GM18858 (cell line): ENCODE measurements at regions not wholly inside any gene's neighbourhood (a gene's known extent, or its start where the extent isn't known, plus 50 kb on each side); places are given as distances from the start of the nearest gene placed in this dataset.

Experiments
- ATAC-seq: cut with Tn5 transposase; IDR thresholded peaks from one replicate; pipeline ENCODE4 v1.9.1; 2021; ENCODE audit not compliant: unreplicated experiment

DNA sequence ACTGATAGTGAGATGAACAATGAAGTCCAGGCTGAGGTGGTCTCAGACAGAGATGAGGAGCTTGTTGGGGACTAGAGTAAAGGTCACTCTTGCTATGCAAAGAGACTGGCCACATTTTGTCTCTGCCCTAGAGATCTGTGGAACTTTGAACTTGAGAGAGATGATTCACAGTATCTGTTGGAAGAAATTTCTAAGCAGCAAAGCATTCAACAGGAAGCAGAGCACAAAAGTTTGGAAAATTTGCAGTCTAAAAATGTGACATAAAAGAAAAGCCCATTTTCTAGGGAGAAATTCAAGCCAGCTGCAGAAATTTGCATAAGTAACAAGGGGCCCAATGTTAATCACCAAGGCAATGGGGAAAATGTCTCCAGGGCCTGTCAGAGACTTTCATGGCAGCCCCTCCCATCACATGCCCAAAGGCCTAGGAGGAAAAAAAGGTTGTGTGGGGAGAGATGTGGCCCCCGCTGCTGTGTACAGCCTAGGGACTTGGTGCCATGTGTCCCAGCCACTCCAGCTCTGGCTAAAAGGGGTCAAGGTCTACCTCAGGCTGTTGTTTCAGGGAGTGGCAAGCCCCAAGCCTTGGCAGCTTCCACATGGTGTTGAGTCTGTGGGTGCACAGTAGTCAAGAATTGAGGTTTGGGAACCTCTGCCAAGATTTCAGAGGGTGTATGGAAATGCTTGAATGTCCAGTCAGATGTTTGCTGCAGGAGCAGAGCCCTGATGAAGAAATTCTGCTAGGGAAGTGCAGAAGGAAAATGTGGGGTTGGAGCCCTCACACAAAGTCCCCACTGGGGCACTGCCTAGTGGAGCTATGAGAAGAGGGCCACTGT lies 262.8 kb downstream of the DKK2 start:
- no peak for ATAC-seq

DNA sequence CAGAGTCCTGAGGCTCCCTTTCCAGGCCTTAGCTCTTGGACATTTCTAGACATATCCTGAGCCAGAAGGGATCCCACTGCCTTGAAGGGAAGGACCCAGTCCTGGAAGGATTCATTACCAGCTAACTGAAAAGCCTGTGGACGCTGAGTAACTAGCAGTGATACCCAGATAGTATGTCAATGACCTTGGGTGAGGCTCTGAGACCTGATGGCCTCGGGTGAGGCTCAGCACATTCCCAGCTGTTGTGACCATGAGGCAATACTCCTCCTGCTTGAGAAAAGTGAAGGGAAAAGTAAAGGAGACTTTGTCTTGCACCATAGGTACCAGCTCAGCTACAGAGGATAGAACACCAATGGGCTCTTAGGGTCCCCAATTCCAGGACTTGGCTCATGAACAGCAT lies 268.1 kb downstream of the DKK2 start:
- no peak for ATAC-seq

DNA sequence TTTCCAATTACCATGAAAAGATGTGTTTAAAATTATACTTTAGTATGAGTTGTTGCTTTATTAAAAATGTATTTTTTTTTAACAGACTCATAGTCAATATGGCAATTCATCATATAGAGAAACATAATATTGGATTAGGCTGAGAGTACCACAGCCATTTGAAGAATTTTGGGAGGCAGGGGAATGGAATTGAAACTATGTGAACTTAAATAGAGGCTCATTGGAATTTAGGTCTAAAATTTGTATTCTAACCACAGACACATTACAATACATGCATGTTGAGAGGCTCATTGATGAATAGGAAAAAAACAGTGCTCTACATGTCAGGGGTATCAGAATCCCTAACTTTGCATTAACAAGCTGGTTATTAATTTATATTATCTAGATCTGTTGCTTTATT lies 269.6 kb downstream of the DKK2 start:
- ATAC-seq, result no peak

DNA sequence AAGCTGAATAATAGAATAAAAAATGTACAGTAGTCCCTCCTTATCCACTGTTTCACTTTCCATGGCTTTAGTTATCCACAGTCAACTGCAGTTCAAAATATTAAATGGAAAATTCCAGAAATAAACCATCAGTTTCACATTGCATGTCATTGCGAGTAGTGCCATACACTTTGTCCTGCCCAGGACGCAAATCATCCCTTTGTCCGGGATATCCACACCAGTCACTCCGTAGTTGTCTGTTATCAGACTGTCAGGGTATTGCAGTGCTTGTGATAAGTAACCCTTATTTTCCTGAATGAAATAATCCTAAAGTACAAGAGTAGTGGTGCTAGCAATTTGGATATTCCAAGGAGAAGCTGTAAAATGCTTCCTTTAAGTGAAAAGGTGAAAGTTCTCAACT lies 271.3 kb downstream of the DKK2 start:
- no peak for ATAC-seq

DNA sequence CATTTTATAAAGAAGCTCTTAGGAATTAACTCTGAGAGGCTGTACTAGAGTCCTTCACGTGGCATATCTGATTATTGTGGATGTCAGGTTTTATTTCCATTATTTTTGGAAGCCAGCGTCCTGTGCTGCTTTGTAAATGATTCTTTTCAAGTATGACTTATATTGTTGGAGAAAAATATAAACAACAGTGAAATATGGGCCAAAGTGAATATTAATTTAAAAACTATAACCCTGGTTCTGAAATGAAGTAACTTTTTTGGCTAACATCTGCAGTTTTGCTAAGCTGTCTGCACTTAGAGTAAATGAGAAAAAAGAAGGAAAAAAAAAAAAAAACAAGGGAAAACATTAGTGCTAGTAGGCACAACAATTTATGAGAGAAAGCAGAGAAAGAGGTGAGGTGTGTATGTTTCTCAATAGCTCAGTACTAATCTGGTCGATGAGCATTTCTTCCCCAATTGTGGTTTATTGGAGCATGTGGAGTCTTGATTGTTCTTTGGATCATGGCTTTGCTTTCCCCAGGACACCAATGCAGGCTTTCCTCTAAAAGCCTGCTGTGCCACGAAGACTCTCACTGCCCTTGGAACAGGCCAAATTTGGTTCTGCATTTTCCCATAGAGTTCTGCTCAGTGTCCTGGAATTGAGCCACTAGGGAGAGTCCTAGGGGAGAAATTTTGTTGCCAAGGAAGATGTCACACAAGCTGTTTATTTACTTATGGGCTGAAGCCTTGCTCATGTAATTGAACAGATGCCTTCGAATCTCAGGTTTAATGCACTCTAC lies 273.3 kb downstream of the DKK2 start:
- no peak for ATAC-seq

DNA sequence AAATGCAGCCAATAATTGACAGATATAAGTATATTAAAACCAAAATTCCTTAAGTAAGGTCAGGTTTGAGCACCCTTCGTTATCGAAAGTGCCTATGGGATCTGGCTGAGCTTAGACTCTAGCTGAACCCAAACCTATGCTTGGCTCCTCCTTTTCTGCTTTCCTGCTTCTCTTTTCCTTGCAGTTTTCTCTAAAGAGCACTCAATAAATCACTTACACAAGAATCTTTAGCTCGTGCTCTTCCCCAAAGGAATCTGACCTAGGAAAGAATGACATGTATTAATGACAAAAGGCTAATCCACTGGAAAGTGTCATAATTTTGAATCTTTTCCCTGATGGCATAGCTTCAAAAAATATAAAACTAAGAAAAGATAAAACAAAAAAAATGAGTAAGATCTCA lies 282.7 kb downstream of the DKK2 start:
- no peak for ATAC-seq

DNA sequence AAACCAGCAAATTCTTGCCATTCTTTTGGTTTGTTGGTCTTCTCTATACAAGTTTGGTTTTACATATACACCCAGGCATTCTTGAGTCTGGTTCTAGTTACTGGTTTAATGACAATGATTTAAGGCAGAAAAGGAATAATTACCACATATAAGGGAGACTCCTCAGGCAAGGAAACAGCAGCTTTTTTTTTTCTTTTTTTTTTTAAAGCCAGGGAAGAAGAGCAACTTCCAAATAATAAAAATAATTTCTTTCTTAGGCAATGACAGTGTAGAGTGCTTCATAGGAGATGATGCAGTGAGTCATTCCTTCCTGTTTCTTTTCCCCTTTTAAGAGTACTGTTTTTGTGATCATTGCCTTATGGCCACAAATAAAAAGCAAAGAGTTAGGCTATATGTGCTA lies 289.7 kb downstream of the DKK2 start:
- ATAC-seq, result no peak

DNA sequence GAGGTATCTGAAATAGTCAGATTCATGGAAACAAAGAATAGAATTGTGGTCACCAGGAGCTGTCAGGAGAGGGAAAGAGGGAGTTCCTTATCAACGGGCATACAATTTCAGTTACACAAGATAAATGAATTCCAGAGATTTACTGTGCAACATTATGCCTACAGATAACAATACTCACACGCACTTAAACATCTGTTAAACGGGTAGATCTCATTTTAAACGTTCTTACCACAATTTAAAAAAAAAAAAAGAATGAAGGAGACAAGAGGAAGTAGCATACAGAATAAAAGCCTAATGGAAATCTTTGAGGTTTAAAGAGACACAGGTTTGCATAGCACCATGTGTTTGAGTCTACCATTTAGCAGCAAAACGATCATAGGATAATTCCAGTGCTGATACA lies 298.0 kb downstream of the DKK2 start:
- no peak for ATAC-seq

DNA sequence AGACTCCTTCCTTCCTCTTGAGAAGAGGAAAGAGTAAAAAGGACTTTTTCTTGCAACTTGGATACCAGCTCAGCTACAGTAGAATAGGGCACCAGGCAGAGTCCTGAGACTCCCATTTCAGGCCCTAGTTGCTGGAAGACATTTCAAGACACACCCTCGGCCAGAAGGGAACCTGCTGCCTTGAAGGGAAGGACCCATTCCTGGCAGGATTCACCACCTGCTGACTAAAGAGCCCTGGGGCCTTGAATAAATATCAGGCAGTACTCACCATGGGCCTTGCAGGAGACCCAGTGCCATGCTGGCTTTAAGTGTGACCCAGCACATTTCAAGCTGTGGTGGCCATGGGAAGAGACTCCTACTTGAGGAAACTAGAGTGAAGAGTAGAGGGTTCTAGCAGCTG lies 317.6 kb downstream of the DKK2 start:
- ATAC-seq, result no peak

DNA sequence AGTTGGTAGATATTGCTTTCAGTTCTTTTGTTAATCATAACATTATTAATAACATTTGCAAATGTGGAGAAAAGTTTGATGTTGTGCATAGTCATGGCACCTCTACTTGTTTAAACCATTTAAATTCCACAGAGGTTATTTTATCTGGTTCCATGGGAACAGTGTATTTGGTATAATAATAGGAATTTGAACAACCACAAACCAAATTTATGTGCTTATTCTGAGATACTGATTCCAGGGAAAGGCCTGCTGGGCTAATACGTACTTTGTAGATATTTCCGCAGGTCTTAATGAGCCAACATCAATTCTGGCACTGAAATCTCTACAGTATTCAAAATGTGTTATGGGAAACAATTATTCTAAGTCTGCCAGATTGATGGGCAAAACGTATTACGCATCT lies 319.0 kb downstream of the DKK2 start:
- no peak for ATAC-seq

DNA sequence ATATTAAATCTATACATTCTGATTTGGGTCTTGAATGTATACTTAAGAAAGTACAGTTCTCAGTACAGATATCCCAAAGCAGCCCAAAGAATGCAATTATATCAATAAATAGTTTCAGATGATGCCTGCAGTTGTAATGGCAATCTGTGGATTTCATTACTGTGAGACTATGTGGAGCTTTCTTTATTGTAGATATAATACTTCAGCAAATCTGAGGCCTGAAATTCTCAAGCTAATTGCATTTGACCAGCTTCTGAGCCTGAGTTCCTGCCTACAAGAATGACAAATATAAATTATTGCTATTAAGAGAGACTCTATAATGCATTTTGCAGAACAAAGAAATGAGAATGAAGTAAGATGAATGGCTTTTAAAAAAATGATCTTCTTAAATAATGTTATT lies 320.3 kb downstream of the DKK2 start:
- no peak for ATAC-seq

DNA sequence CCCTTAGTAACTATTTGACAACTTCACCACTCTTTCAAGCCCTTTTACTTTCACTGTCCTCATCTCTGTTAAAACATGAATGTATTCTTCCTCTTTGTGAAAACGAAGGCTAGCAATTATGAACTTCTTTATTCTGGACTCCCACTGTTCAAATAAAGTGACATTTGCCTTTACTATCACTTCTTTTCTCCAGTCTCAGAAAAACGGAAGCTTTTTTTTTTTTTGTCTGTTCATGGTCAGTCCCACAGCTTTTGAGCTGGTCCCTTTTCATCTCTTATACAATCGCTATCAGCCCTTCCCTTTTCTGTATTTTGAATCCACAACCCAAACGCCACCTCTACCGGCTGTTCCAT lies 327.7 kb downstream of the DKK2 start:
- ATAC-seq, result no peak

DNA sequence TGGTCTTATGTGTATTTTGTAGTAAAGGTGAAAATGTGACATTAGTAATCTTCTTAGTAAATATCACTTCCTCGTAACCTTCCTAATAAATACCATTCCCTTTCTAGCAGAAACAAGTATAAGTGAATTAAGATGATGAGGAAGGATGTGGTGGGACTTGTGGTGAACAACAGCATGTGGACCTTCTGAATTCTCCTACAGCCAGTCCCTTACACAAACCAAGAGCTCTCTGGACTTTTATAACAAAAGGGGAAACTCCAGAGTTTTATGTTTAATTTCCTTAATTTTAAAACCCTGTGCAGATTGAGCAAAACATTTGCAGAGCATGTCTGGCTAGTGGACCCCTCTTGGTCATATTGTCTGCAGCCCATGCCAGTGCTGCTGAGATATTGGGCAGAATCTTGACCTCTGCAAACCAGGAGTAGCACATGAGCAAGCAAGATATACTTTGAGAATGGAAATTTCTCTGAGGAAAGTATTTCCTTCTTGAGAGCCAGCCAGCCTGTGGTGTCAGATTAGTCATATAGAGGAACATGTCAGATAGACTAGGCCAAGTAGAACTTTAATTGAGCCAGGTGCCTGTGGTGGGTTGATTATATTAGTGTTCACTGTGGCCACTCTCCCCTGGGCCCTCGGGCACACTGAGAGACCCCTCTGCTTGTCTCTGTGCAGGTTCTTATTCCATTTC lies 328.2 kb downstream of the DKK2 start:
- no peak for ATAC-seq

DNA sequence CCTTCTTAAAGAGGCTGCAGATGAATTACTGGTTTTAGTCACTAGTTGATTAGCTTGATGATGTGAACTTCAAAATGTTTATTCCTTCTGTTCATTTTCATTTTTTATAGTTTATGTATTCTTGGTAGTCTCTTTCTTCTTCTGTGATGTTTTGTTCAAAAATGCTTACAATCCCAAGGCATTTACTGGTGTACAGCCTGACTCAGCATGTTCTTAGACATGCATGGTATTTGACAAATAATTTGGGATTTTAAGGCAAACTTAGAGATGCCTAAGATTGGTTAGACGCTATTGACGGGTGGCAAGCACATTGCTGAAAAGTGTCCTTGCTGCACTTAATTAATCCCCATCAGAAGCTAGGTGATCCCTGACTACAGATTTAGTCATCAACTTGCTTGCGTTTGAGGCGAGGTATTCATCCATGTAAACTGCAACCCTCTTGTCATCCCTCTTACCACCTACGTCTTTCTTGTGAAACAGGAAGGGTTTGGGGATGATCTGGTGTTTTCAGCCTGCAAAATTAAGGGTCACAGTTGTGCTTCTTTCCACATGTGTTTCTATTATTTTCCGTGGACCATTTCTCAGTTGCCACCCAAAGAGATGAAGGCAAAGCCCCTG lies 331.8 kb downstream of the DKK2 start:
- no peak for ATAC-seq

DNA sequence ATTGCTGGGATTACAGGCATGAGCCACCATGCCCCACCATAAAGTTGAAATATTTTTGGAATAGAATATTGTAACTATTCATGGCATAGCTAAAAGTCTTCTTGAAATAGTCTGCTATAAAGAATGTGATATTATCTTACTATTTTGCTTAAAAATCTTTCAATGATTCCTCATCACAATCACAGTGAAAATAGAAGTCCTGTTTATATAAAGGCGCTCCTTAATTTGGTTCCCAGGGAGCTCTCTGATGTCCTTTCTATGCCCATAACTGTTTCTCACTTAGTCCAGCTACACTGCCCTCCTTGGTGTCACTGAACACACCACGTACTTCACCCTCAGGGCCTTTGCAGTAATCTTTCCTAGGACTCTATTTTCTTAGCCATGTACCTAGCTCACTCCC lies 331.7 kb upstream of the GIMD1 start:
- no peak for ATAC-seq

DNA sequence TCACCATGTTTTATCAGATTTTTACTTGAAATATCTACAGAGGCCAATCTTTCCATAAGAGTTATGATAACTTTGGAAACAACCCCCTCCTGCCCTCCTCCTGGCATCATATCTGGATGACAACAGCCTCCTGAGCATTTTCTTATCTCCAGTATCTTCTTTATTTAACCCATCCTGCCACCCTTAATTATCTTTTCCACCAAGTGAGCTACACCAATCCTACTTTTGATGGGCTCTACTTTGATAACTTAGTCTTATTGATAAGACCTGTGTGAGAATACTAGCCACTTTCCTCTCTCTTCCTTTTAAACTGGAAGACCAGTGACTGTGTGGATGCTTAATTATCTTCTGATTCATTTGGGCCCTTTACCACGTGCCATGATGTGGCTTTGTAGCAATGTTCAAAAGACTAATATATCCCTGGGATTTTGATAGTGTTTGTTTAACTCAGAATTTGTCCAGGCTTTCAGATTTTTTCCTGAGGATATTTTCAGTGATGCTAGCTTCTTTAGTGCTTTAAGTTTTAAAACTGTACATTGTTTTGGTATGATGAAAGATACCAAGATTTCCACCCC lies 330.1 kb upstream of the GIMD1 start:
- ATAC-seq, result no peak

DNA sequence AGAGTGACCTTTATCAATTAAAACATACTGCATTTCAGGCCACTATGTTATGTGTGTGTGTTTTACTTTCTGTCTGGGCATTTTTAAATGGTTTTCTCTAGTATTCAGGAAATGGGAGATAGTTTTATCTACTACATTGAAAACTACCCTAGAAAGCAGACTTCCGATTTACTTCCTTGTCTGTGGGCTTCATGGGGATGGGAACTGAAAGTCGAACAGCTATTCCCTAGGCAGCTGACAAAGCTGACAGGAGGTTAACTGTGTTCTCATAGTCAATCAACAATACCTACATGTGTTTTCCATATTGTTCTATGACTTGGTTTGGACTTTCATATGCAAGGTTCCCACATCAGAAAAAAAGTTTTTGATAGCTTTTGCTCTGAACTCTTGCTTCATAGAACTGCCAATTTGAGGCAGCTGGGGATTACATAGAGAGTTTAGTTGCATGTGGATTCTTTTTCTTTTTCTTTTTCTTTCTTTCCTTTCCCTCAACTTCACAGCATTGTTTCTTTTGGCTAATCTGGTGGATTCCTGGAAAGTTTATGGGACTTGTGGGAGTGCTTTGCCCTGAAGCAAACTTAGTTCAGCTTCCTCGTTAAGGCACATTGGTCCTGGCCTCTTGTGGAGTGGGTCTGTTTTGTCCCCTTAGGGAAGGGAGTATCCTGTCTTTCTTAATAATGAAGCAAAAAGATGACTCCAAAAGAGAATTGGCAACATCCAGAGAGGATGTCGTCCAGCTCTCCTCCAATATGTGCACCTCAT lies 327.1 kb upstream of the GIMD1 start:
- no peak for ATAC-seq

DNA sequence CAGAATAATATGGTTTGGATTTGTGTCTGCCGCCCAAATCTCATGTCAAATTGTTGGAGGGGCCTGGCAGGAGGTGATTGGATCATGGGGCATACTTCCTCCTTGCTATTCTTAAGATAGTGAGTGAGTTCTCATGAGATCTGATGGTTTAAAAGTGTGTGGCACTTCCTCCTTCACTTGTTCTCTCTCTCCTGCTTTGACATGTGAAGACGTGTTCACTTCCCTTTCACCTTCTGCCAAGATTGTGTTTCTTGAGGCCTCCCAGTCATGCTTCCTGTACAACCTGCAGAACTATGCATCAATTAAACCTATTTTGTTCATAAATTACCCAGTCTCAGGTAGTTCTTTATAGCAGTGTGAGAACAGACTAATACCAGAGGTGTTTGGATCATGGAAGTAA lies 325.7 kb upstream of the GIMD1 start:
- no peak for ATAC-seq

DNA sequence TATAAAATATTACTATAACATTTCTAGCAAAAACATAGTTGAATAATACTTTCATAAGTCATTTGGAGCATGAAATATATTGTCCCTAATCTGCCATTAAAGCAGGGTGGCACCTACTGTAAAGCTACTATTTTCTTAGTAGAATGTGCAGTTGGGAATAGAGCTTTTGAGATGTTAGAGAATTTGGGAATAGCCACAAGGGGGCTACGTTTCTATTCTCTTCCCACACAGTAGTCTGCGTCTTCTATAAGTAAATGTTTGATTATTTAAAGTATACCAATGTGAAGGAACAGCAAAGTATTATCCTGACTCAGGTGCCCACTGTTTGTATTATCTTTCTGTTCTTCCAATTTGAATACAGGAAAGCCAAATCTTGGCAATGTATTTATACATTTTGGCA lies 323.2 kb upstream of the GIMD1 start:
- no peak for ATAC-seq

DNA sequence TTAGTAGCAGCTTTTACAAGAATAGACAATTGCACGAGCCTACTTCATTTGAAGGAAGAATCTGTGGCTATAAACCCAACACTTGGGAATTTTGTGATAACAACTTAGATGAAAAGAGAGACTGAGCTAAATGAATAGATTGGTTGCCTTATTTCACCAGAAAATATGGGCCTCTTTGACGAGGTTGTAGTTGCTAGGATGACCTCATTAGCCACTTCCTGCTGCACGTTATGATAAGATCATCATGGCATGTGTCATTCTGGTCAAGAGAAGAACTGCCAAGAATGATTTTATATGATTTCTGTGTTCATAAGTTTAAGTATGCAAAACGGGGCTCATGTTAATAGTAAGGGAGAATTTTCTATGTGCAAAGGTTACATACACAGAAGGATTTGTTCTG lies 321.9 kb upstream of the GIMD1 start:
- no peak for ATAC-seq

DNA sequence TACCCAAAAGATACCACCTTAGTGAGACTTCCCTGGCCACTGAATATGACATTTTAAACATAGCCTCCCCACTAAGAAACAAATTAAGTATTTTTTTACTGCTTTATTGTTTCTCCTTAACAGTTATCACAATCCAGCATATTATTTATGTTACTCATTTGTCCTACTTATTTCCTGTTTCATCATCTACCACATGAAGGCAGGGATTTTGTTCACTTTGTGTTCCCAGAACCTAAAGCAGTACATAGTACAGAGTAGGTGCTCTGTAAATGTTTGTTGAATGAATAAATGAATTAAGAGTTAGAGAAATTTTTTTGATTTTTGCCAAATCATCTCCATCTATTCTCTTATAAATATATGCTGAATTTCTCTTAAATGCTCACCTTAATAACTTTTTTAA lies 318.4 kb upstream of the GIMD1 start:
- ATAC-seq, result no peak
